A549 (cell line): ENCODE measurements at regions not wholly inside any gene's neighbourhood (a gene's known extent, or its start where the extent isn't known, plus 50 kb on each side); places are given as distances from the start of the nearest gene placed in this dataset.

ENCODE experiments used
- CTCF ChIP-seq: fragments of >200 bp; sonication (Bioruptor Twin); formaldehyde crosslinking; IDR thresholded peaks from 3 replicates; pipeline ENCODE4 v1.5.1; 2016
- POLR2A ChIP-seq: IDR thresholded peaks from 2 replicates; pipeline ENCODE4 v1.6.1; 2012; ENCODE audit warnings: mild to moderate bottlenecking, low read length
- RAD21 ChIP-seq, 2 experiments: fragments of >200 bp in 1 of 2; sonication (Bioruptor Twin) in 1 of 2; formaldehyde crosslinking in 1 of 2; IDR thresholded peaks in 1 of 2; conservative IDR thresholded peaks in 1 of 2; 2 replicates in 1 of 2; 3 replicates in 1 of 2; pipeline ENCODE4 v1.6.1; 2012 to 2018; ENCODE audit warnings: inconsistent platforms in 1 of 2
- RFX5 ChIP-seq: fragments of 450-650 bp; IDR thresholded peaks from 2 replicates; pipeline ENCODE4 v1.7.1; 2014; ENCODE audit warnings: antibody characterized with exemption, mild to moderate bottlenecking, moderate library complexity
- ZFP36 ChIP-seq: fragments of 450-650 bp; IDR thresholded peaks from 2 replicates; pipeline ENCODE4 v1.6.1; 2014; ENCODE audit warnings: borderline replicate concordance; ENCODE audit not compliant: partially characterized antibody
- TF ChIP-seq, protein P1 (sequence below): fragments of 200-600 bp; sonication (generic); IDR thresholded peaks from 2 replicates; pipeline ENCODE4 v1.6.1; 2016; ENCODE audit warnings: antibody characterized with exemption, mild to moderate bottlenecking, moderate library complexity
- TF ChIP-seq, protein P2 (sequence below): fragments of 150-350 bp; IDR thresholded peaks from 2 replicates; pipeline ENCODE4 v1.6.1; 2014; ENCODE audit warnings: low read depth, mild to moderate bottlenecking, low read length

GRCh38 chrX:39145859-39146258 lies 344.6 kb downstream of the MID1IP1 start:
- TF ChIP-seq, protein P1, sequence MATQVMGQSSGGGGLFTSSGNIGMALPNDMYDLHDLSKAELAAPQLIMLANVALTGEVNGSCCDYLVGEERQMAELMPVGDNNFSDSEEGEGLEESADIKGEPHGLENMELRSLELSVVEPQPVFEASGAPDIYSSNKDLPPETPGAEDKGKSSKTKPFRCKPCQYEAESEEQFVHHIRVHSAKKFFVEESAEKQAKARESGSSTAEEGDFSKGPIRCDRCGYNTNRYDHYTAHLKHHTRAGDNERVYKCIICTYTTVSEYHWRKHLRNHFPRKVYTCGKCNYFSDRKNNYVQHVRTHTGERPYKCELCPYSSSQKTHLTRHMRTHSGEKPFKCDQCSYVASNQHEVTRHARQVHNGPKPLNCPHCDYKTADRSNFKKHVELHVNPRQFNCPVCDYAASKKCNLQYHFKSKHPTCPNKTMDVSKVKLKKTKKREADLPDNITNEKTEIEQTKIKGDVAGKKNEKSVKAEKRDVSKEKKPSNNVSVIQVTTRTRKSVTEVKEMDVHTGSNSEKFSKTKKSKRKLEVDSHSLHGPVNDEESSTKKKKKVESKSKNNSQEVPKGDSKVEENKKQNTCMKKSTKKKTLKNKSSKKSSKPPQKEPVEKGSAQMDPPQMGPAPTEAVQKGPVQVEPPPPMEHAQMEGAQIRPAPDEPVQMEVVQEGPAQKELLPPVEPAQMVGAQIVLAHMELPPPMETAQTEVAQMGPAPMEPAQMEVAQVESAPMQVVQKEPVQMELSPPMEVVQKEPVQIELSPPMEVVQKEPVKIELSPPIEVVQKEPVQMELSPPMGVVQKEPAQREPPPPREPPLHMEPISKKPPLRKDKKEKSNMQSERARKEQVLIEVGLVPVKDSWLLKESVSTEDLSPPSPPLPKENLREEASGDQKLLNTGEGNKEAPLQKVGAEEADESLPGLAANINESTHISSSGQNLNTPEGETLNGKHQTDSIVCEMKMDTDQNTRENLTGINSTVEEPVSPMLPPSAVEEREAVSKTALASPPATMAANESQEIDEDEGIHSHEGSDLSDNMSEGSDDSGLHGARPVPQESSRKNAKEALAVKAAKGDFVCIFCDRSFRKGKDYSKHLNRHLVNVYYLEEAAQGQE = no peak
- TF ChIP-seq, protein P2, sequence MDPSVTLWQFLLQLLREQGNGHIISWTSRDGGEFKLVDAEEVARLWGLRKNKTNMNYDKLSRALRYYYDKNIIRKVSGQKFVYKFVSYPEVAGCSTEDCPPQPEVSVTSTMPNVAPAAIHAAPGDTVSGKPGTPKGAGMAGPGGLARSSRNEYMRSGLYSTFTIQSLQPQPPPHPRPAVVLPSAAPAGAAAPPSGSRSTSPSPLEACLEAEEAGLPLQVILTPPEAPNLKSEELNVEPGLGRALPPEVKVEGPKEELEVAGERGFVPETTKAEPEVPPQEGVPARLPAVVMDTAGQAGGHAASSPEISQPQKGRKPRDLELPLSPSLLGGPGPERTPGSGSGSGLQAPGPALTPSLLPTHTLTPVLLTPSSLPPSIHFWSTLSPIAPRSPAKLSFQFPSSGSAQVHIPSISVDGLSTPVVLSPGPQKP = no peak
- TF ChIP-seq RFX5 = no peak
- no peak for TF ChIP-seq POLR2A
- TF ChIP-seq ZFP36 = no peak
- TF ChIP-seq RAD21 (conservative IDR thresholded peaks at IDR 0.05 in 1 of 2, IDR thresholded peaks at IDR 0.05 in 1 of 2) = no peak
- no peak for TF ChIP-seq CTCF
